ENCODE measurements at regions not wholly inside any gene's neighbourhood (a gene's known extent, or its start where the extent isn't known, plus 50 kb on each side); places are given as distances from the start of the nearest gene placed in this dataset.

DNA sequence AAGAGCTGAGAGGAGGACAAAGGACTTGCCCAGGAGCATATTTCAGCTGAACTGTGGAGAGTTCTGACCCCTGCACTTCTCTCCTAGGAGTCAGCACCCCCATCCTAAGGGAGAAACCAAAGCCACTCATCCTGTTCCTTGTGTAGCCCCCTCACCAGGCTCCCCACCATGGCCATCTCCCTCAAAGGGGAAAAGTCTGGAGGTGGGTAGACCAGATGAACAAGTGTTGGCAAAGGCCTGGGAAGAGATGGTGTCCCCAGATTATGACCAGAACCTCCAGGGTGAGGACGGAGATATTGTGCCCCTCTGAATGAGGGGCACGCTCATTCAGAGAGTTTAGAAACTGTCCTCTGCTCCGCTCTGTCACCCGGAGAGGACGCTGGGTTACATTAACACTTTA is 880.0 kb downstream of the BRD1 start:
- TF ChIP-seq, protein P1, sequence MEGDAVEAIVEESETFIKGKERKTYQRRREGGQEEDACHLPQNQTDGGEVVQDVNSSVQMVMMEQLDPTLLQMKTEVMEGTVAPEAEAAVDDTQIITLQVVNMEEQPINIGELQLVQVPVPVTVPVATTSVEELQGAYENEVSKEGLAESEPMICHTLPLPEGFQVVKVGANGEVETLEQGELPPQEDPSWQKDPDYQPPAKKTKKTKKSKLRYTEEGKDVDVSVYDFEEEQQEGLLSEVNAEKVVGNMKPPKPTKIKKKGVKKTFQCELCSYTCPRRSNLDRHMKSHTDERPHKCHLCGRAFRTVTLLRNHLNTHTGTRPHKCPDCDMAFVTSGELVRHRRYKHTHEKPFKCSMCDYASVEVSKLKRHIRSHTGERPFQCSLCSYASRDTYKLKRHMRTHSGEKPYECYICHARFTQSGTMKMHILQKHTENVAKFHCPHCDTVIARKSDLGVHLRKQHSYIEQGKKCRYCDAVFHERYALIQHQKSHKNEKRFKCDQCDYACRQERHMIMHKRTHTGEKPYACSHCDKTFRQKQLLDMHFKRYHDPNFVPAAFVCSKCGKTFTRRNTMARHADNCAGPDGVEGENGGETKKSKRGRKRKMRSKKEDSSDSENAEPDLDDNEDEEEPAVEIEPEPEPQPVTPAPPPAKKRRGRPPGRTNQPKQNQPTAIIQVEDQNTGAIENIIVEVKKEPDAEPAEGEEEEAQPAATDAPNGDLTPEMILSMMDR (IDR thresholded peaks at IDR 0.05; ENCODE audit: insufficient read depth, low read length, poor library complexity, severe bottlenecking) = no peak
- TF ChIP-seq EZH2phosphoT487 (conservative IDR thresholded peaks at IDR 0.05; ENCODE audit: low read length) = no peak
- H3K9me2 ChIP-seq (replicated peaks; ENCODE audit: insufficient read depth, low read length) = no peaks in the 10 kb centered on the region
- no peaks in the 10 kb centered on the region for H3F3A ChIP-seq (ENCODE audit: insufficient read depth)
- H3K9ac ChIP-seq (ENCODE audit: low read length) = no peak overlapping the region
- H4K20me1 ChIP-seq (ENCODE audit: low read depth, low read length) = no peaks in the 10 kb centered on the region
- no peaks in the 10 kb centered on the region for H3K27me3 ChIP-seq (ENCODE audit: low read length)
- no peak overlapping the region for H2AFZ ChIP-seq (ENCODE audit: low read depth, low read length, severe bottlenecking)
- no peak overlapping the region for H3K4me3 ChIP-seq (ENCODE audit: insufficient read depth, low read length, poor library complexity, severe bottlenecking)
- no peak overlapping the region for H3K4me2 ChIP-seq (ENCODE audit: low read depth, low read length, poor library complexity, severe bottlenecking)
- H3K27ac ChIP-seq (ENCODE audit: low read depth, low read length) = no peak overlapping the region
- H3K36me3 ChIP-seq (ENCODE audit: low read length) = no peaks in the 10 kb centered on the region
- no peaks in the 10 kb centered on the region for H3K79me2 ChIP-seq (ENCODE audit: insufficient read depth, low read length)
- H3K9me3 ChIP-seq (ENCODE audit: insufficient read depth, low read length) = no peaks in the 10 kb centered on the region

DNA sequence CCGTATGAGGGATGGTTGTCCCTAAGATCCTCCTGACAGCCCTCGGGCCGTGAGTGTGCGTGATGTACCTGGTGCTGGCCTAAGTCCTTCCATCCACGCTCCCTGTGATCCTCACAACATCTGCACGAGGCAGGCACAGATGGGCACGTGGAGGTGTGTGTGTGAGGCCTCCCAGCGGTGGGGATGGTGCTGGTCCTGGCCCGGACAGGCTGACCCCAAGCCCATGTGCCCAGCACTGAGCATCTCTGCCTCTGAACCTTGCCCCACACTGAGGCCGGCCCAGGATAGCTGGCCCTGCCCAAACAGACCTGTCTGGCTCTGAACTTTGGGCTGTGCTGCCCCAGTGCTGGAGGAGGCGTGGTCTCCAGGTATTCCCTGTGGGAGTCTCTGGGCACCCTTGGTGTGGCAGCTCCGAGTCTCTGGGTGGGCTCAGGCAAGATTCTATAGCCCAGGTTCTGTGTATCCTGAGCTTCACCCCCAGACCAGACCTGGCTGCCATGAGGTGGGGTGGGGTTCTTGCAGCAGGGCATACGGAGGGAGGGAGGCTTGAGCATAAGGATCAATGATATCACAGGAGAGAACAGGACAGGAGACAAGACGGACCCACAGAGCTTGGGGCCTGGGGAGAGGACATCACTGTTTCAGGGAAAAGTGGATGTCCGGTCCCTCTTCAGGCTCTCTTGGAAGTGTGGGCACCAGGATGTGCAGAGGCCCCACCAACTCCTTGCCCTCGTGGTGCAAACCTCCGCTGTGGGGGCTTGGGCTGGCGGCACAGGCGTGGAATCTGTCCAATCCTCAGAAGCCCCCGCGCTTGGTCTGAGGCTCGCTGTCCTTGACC is 881.8 kb downstream of the BRD1 start:
- H3K79me2 ChIP-seq (ENCODE audit: insufficient read depth, low read length) = no peaks in the 10 kb centered on the region
- no peak overlapping the region for H2AFZ ChIP-seq (ENCODE audit: low read depth, low read length, severe bottlenecking)
- H3K9ac ChIP-seq (ENCODE audit: low read length) = no peak overlapping the region
- H4K20me1 ChIP-seq (ENCODE audit: low read depth, low read length) = no peaks in the 10 kb centered on the region
- H3K27me3 ChIP-seq (ENCODE audit: low read length) = no peaks in the 10 kb centered on the region
- no peaks in the 10 kb centered on the region for H3K36me3 ChIP-seq (ENCODE audit: low read length)
- H3F3A ChIP-seq (ENCODE audit: insufficient read depth) = no peaks in the 10 kb centered on the region
- H3K9me2 ChIP-seq (replicated peaks; ENCODE audit: insufficient read depth, low read length) = no peaks in the 10 kb centered on the region
- H3K4me2 ChIP-seq (ENCODE audit: low read depth, low read length, poor library complexity, severe bottlenecking) = no peak overlapping the region
- TF ChIP-seq, protein P1 (IDR thresholded peaks at IDR 0.05; ENCODE audit: insufficient read depth, low read length, poor library complexity, severe bottlenecking) = no peak
- TF ChIP-seq EZH2phosphoT487 (conservative IDR thresholded peaks at IDR 0.05; ENCODE audit: low read length) = no peak
- H3K9me3 ChIP-seq (ENCODE audit: insufficient read depth, low read length) = no peaks in the 10 kb centered on the region
- no peak overlapping the region for H3K27ac ChIP-seq (ENCODE audit: low read depth, low read length)
- H3K4me3 ChIP-seq (ENCODE audit: insufficient read depth, low read length, poor library complexity, severe bottlenecking) = no peak overlapping the region

DNA sequence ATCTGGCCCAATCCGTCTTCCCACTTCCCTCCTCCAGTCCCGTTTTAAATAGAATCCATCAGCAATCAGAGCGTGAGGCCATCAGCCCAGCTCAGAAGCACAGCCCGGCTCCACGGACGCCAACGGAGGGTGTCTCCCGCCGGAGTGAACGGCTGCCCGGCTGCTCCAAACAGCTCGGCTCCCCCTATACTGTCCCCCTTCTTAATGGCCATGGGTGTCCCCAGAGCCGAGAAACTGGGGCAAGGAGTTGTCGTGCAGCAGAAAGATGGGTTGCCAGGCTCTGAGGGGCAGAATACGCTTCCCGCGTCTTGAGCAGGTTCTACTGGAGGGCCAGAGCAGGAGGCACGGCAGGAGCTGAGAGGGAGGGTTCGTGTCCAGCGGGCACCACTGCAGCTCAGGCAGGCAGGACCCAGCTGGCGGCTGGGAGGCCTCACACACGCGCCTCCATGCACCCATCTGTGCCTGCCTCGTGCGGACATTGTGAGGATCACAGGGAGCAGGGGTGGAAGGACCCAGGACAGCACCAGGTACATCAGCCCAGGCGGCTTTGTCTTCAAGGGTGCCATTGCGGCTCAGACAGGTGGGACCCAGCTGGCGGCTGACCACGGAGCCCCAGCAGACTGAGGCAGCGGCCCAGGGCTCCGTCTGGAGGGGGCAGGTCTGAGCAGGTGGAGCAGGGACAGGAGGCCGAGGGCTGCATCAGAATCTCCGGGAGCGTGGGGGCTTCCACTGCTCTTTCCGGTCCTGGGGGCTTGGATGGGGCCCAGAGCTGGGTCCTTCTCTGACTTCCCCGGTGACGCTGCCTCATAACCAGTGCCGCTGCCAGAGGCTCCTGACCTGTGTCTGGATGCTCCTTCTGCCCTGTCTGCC is 882.7 kb downstream of the BRD1 start:
- H3K27me3 ChIP-seq (ENCODE audit: low read length) = no peaks in the 10 kb centered on the region

More for the DNA sequence above, 882.7 kb downstream of the BRD1 start:
- Histone ChIP-seq H3K79me2 (ENCODE audit: insufficient read depth, low read length) (no peaks in the 10 kb centered on the region), H3K36me3 (ENCODE audit: low read length) (no peaks in the 10 kb centered on the region), H3K9me3 (ENCODE audit: insufficient read depth, low read length) (no peaks in the 10 kb centered on the region), H3K4me3 (ENCODE audit: insufficient read depth, low read length, poor library complexity, severe bottlenecking) (no peak overlapping the region), H3K4me2 (ENCODE audit: low read depth, low read length, poor library complexity, severe bottlenecking) (no peak overlapping the region), H3F3A (ENCODE audit: insufficient read depth) (no peaks in the 10 kb centered on the region), H4K20me1 (ENCODE audit: low read depth, low read length) (no peaks in the 10 kb centered on the region), H2AFZ (ENCODE audit: low read depth, low read length, severe bottlenecking) (no peak overlapping the region), H3K27ac (ENCODE audit: low read depth, low read length) (no peak overlapping the region), H3K9me2 (replicated peaks; ENCODE audit: insufficient read depth, low read length) (no peaks in the 10 kb centered on the region), H3K9ac (ENCODE audit: low read length) (no peak overlapping the region)
- TF ChIP-seq, protein P1 (IDR thresholded peaks at IDR 0.05; ENCODE audit: insufficient read depth, low read length, poor library complexity, severe bottlenecking) = no peak
- TF ChIP-seq EZH2phosphoT487 (conservative IDR thresholded peaks at IDR 0.05; ENCODE audit: low read length) = no peak
